ENCODE measurements at regions not wholly inside any gene's neighbourhood (a gene's known extent, or its start where the extent isn't known, plus 50 kb on each side); places are given as distances from the start of the nearest gene placed in this dataset.

- DNase-seq = no peak
Observed at GRCh38 chr13:76500894-76501293, 385.3 kb downstream of the KCTD12 start.

GRCh38 chr13:76499891-76500290, 386.3 kb downstream of the KCTD12 start:
- no peak for DNase-seq

GRCh38 chr13:76489274-76489673, 396.9 kb downstream of the KCTD12 start:
- DNase-seq = peak; percentile 15

GRCh38 chr13:76481738-76482137, 404.5 kb downstream of the KCTD12 start:
- no peak for DNase-seq

GRCh38 chr13:76474966-76475365, 411.2 kb downstream of the KCTD12 start:
- DNase-seq = no peak

- DNase-seq = no peak
Observed at GRCh38 chr13:76474356-76474755, 411.8 kb downstream of the KCTD12 start.

- DNase-seq = peak; percentile 66
Observed at GRCh38 chr13:76473552-76474134, 412.6 kb downstream of the KCTD12 start.

- DNase-seq = no peak
Observed at GRCh38 chr13:76472916-76473315, 413.3 kb downstream of the KCTD12 start.

GRCh38 chr13:76471486-76471885, 414.7 kb downstream of the KCTD12 start:
- no peak for DNase-seq

- DNase-seq = no peak
Observed at GRCh38 chr13:76470991-76471390, 415.2 kb downstream of the KCTD12 start.

GRCh38 chr13:76466043-76466442, 420.2 kb downstream of the KCTD12 start:
- DNase-seq = no peak

- no peak for DNase-seq
Observed at GRCh38 chr13:76463314-76463713, 422.9 kb downstream of the KCTD12 start.

GRCh38 chr13:76461999-76462398, 424.2 kb downstream of the KCTD12 start:
- DNase-seq = no peak

GRCh38 chr13:76461484-76461883, 424.7 kb downstream of the KCTD12 start:
- no peak for DNase-seq

- DNase-seq = no peak
Observed at GRCh38 chr13:76459863-76460262, 426.3 kb downstream of the KCTD12 start.

- no peak for DNase-seq
Observed at GRCh38 chr13:76455960-76456359, 430.2 kb downstream of the KCTD12 start.

- no peak for DNase-seq
Observed at GRCh38 chr13:76454991-76455390, 431.2 kb downstream of the KCTD12 start.

GRCh38 chr13:76449716-76450115, 436.5 kb downstream of the KCTD12 start:
- no peak for DNase-seq

- DNase-seq = no peak
Observed at GRCh38 chr13:76446191-76446590, 440.0 kb downstream of the KCTD12 start.

- DNase-seq = no peak
Observed at GRCh38 chr13:76440568-76440967, 445.6 kb downstream of the KCTD12 start.

GRCh38 chr13:76439546-76439945, 446.7 kb downstream of the KCTD12 start:
- no peak for DNase-seq

GRCh38 chr13:76438050-76438449, 448.2 kb downstream of the KCTD12 start:
- no peak for DNase-seq

GRCh38 chr13:76425935-76426334, 460.3 kb downstream of the KCTD12 start:
- no peak for DNase-seq

GRCh38 chr13:76421011-76421410, 465.2 kb downstream of the KCTD12 start:
- no peak for DNase-seq

GRCh38 chr13:76418404-76418803, 467.8 kb downstream of the KCTD12 start:
- no peak for DNase-seq

- DNase-seq = no peak
Observed at GRCh38 chr13:76414320-76414719, 471.9 kb downstream of the KCTD12 start.

All from COR-L47 (cell line).